ENCODE measurements at regions not wholly inside any gene's neighbourhood (a gene's known extent, or its start where the extent isn't known, plus 50 kb on each side); places are given as distances from the start of the nearest gene placed in this dataset.
A peak's percentile ranks its signal among the peaks of the same experiment; 100 is the strongest.
"Not testable (repeated sequence)": the region's sequence is repeated elsewhere in the genome, so short reads cannot be mapped to it uniquely, and the experiment has no call there.

DNA sequence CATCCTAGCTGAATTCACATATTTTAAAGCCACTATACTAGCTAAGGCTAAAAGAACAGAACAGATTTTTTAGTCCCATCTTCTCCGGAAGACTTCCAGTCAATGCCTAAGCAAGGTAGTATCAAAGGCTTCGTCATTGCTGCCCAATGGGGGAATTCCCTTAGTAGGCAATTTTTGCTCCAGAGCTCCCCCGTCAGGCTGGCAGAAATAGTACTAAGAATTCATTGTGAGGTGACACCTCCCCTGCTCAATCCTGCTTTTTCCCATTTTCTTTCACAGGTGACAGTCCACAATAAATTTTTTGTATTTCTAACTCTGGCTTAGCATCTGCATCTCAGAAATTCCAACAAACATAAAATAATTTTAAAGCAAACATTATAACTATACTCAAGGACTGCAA, 52.8 kb upstream of the SRSF6 start:
- Histone ChIP-seq H3K4me3 (ENCODE audit: insufficient read depth, low read length, poor library complexity, severe bottlenecking) (no peak overlapping the region), H3K27me3 (ENCODE audit: low read length) (no peaks in the 10 kb centered on the region), H3F3A (ENCODE audit: insufficient read depth) (no peaks in the 10 kb centered on the region), H4K20me1 (ENCODE audit: low read depth, low read length) (no peaks in the 10 kb centered on the region), H3K79me2 (ENCODE audit: insufficient read depth, low read length) (no peaks in the 10 kb centered on the region), H3K36me3 (ENCODE audit: low read length) (no peaks in the 10 kb centered on the region), H3K9me3 (ENCODE audit: insufficient read depth, low read length) (no peaks in the 10 kb centered on the region), H3K9me2 (replicated peaks; ENCODE audit: insufficient read depth, low read length) (no peaks in the 10 kb centered on the region), H3K4me2 (ENCODE audit: low read depth, low read length, poor library complexity, severe bottlenecking) (no peak overlapping the region), H2AFZ (ENCODE audit: low read depth, low read length, severe bottlenecking) (no peak overlapping the region), H3K9ac (ENCODE audit: low read length) (no peak overlapping the region), H3K27ac (ENCODE audit: low read depth, low read length) (no peak overlapping the region)
- TF ChIP-seq CTCF (IDR thresholded peaks at IDR 0.05; ENCODE audit: insufficient read depth, low read length, poor library complexity, severe bottlenecking) (peak; percentile 17), EZH2phosphoT487 (conservative IDR thresholded peaks at IDR 0.05; ENCODE audit: low read length) (no peak)

DNA sequence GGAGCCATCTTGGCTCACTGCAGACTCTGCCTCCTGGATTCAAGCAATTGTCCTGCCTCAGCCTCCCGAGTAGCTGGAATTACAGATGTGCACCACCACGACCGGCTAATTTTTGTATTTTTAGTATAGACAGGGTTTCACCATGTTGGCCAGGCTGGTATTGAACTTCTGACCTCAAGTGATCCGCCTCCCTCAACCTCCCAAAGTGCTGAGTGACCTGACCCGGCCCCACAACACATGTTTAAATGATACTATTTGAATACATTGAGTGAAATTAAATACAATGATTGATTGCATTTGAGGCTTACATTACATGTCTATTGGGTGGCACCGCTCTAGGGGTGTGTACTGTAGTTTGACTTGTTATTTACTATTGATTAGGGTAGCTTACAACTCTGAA, 56.8 kb upstream of the SRSF6 start:
- H2AFZ ChIP-seq (ENCODE audit: low read depth, low read length, severe bottlenecking); H3K9me2 ChIP-seq (replicated peaks; ENCODE audit: insufficient read depth, low read length); H3K4me2 ChIP-seq (ENCODE audit: low read depth, low read length, poor library complexity, severe bottlenecking); H3K9ac ChIP-seq (ENCODE audit: low read length); H3K36me3 ChIP-seq (ENCODE audit: low read length); H4K20me1 ChIP-seq (ENCODE audit: low read depth, low read length); H3K79me2 ChIP-seq (ENCODE audit: insufficient read depth, low read length); H3K27ac ChIP-seq (ENCODE audit: low read depth, low read length); H3K9me3 ChIP-seq (ENCODE audit: insufficient read depth, low read length); H3K27me3 ChIP-seq (ENCODE audit: low read length); H3K4me3 ChIP-seq (ENCODE audit: insufficient read depth, low read length, poor library complexity, severe bottlenecking); H3F3A ChIP-seq (ENCODE audit: insufficient read depth): not testable (repeated sequence)

DNA sequence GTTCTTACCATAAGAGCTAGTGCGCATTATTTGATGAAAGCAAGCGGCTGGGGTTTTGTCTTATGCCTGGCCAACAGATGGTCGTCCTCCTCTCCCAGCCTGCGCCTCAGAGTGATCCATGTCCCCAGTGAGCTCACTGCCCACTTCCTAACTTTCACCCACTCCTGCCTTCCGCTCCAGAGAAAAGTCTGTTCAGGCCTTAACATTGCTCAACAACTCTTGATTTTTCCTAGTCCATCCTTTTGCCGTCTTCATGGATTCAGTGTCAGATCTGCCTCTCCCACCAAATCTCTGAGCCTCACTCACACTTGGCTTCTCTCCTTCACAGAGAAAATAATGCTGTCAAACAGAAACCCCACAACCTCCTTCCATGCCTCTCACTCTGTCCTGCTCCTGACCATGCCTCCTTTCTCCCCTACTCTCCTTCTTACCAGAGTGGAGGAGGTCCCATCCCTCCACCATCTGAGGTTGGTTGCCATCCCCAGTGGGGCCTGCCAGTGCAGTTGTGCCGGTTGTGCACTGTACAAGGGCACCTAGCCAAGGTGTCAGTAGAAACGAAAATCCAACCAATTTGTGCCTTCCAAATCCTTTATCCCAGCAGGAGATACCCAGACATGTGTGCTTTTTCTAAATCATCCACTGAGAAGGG, 58.9 kb upstream of the SRSF6 start:
- Histone ChIP-seq H3F3A (ENCODE audit: insufficient read depth) (no peaks in the 10 kb centered on the region), H3K36me3 (ENCODE audit: low read length) (no peaks in the 10 kb centered on the region), H3K4me2 (ENCODE audit: low read depth, low read length, poor library complexity, severe bottlenecking) (no peak overlapping the region), H4K20me1 (ENCODE audit: low read depth, low read length) (no peaks in the 10 kb centered on the region), H3K9ac (ENCODE audit: low read length) (no peak overlapping the region), H3K79me2 (ENCODE audit: insufficient read depth, low read length) (no peaks in the 10 kb centered on the region), H3K27ac (ENCODE audit: low read depth, low read length) (no peak overlapping the region), H2AFZ (ENCODE audit: low read depth, low read length, severe bottlenecking) (no peak overlapping the region), H3K4me3 (ENCODE audit: insufficient read depth, low read length, poor library complexity, severe bottlenecking) (no peak overlapping the region), H3K9me2 (replicated peaks; ENCODE audit: insufficient read depth, low read length) (no peaks in the 10 kb centered on the region), H3K9me3 (ENCODE audit: insufficient read depth, low read length) (no peaks in the 10 kb centered on the region), H3K27me3 (ENCODE audit: low read length) (no peaks in the 10 kb centered on the region)
- TF ChIP-seq EZH2phosphoT487 (conservative IDR thresholded peaks at IDR 0.05; ENCODE audit: low read length) = no peak
- TF ChIP-seq CTCF (IDR thresholded peaks at IDR 0.05; ENCODE audit: insufficient read depth, low read length, poor library complexity, severe bottlenecking) = no peak

DNA sequence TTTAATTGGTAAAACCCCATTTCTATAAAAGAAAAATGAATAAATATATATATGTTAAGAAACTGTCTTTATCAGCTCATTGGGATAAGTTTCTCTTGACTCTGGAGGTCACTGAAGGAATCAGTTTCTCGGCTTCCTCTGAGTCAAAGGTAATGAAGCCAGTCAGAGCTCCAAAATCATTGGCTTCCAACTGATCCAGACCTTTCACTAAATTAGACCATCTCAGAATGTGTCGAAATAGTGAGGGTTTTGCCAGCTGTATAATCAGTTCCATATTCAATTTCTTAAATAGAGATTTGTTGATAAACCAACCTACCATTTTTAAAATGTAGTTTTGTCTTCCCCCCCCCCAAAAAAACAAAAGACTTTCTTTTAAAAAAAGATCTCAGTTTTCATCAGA, 60.5 kb upstream of the SRSF6 start:
- Histone ChIP-seq H3K36me3 (ENCODE audit: low read length) (no peaks in the 10 kb centered on the region), H3K9ac (ENCODE audit: low read length) (no peak overlapping the region), H3K27me3 (ENCODE audit: low read length) (no peaks in the 10 kb centered on the region), H3K27ac (ENCODE audit: low read depth, low read length) (no peak overlapping the region), H3K4me3 (ENCODE audit: insufficient read depth, low read length, poor library complexity, severe bottlenecking) (no peak overlapping the region), H3K79me2 (ENCODE audit: insufficient read depth, low read length) (no peaks in the 10 kb centered on the region), H3K9me2 (replicated peaks; ENCODE audit: insufficient read depth, low read length) (no peaks in the 10 kb centered on the region), H3K9me3 (ENCODE audit: insufficient read depth, low read length) (no peaks in the 10 kb centered on the region), H3F3A (ENCODE audit: insufficient read depth) (no peaks in the 10 kb centered on the region), H4K20me1 (ENCODE audit: low read depth, low read length) (no peaks in the 10 kb centered on the region), H3K4me2 (ENCODE audit: low read depth, low read length, poor library complexity, severe bottlenecking) (no peak overlapping the region), H2AFZ (ENCODE audit: low read depth, low read length, severe bottlenecking) (no peak overlapping the region)
- TF ChIP-seq EZH2phosphoT487 (conservative IDR thresholded peaks at IDR 0.05; ENCODE audit: low read length) (no peak), CTCF (IDR thresholded peaks at IDR 0.05; ENCODE audit: insufficient read depth, low read length, poor library complexity, severe bottlenecking) (no peak)
